WI38 (cell line): ENCODE measurements at regions not wholly inside any gene's neighbourhood (a gene's known extent, or its start where the extent isn't known, plus 50 kb on each side); places are given as distances from the start of the nearest gene placed in this dataset.

ENCODE experiments used
- H3K4me3 ChIP-seq: 2 replicates; pipeline ENCODE4 v1.5.1; 2011; ENCODE audit warnings: low read depth, mild to moderate bottlenecking, control low read depth, low read length
- CTCF ChIP-seq: IDR thresholded peaks from 2 replicates; pipeline ENCODE4 v1.5.1; 2012; ENCODE audit warnings: low read depth, mild to moderate bottlenecking, control low read depth, low read length

GRCh38 chr7:38002689-38003088 is 82.2 kb downstream of the EPDR1 start:
- no peak for TF ChIP-seq CTCF
- H3K4me3 ChIP-seq, result no peak overlapping the region

DNA sequence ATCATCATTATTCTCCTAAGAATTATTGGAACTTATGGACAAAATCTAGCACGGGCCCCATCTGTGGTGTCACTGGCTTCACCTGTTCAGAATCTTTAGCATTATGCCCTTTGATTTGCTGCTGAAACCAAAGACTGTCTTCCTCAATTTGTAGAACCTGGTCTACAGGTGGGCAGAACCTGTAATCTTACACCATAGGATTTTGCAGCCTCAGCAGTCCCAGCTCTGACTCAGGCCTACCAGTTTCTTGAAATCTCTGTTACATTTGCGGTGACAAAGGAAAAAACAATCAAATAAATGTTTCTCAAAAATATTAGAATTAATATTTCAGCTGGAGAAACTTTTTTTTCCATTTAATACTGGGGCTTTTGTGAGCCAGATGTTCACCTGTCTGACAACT is 86.1 kb downstream of the EPDR1 start:
- TF ChIP-seq CTCF, result no peak
- H3K4me3 ChIP-seq, result no peak overlapping the region

GRCh38 chr7:38007096-38007495 is 86.7 kb downstream of the EPDR1 start:
- TF ChIP-seq CTCF, result no peak

DNA sequence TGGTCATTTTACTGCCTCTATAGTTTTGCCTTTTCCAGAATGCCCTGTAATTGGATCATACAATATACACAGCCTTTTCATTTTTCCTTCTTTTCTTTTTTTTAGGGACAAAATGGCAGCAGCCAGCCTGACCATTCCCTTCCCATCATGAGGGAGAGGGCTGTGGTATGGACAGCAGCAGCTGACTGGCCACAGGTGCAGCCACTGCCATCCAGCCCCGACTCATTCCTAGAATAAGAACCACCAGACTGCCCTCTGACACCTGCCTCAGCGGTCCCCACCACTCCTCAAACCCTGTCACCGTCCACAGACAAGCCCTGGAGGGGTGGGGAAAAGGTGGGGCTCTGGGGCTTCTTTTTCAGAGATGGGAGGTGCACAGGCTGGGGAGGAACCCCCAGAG is 92.8 kb downstream of the EPDR1 start:
- no peak for TF ChIP-seq CTCF
- no peak overlapping the region for H3K4me3 ChIP-seq

More at GRCh38 chr7:38007096-38007495, 86.7 kb downstream of the EPDR1 start:
- no peak overlapping the region for H3K4me3 ChIP-seq

- H3K4me3 ChIP-seq, result no peak overlapping the region
- TF ChIP-seq CTCF, result no peak
Observed at GRCh38 chr7:38016567-38016966, 96.1 kb downstream of the EPDR1 start.

- TF ChIP-seq CTCF, result no peak
Observed at GRCh38 chr7:38017320-38017719, 96.9 kb downstream of the EPDR1 start.

DNA sequence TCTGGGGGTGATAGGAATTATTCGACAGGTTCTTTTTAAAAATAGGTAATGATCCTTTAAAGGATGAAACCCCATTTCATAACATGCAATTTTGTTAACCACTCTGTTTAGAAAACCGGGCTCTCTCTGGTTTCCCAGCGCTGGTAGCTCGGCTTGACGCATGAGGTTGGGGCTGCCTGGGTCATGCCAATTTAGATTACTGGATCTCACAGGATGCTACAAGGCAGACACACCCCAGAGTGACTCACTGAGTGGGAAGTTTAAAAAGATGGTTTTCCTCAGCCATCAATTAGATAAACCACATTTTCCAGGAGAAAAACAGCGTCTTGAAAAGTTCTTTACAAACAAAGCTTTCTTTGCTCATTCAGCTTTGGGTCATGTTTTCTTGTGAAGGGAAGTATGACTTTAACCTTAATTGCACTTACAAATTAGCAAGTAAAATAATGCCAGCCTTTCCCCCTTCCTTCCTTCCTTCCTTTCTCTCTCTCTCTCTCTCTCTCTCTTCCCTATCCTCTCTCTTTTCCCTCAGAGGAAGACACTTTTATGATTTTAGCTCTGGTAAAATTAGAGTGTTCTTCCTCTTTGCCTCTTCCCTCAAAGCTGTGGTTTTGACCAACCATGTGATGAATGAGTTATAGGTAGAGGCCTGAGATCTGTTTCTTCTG is 99.8 kb downstream of the EPDR1 start:
- H3K4me3 ChIP-seq, result no peak overlapping the region
- no peak for TF ChIP-seq CTCF

More at GRCh38 chr7:38017320-38017719, 96.9 kb downstream of the EPDR1 start:
- H3K4me3 ChIP-seq, result no peak overlapping the region
